HG03432 (cell line): ENCODE measurements at regions not wholly inside any gene's neighbourhood (a gene's known extent, or its start where the extent isn't known, plus 50 kb on each side); places are given as distances from the start of the nearest gene placed in this dataset.

Source experiments
- ATAC-seq: cut with Tn5 transposase; IDR thresholded peaks from one replicate; pipeline ENCODE4 v1.9.1; 2021; ENCODE audit warnings: mild to moderate bottlenecking, moderate library complexity; ENCODE audit not compliant: unreplicated experiment

GRCh38 chrX:810186-810585 lies 179.6 kb downstream of the SHOX start:
- ATAC-seq = no peak

GRCh38 chrX:809081-809480 lies 178.5 kb downstream of the SHOX start:
- ATAC-seq = no peak

GRCh38 chrX:806586-806985 lies 176.0 kb downstream of the SHOX start:
- ATAC-seq = no peak

- no peak for ATAC-seq
These were observed 175.4 kb downstream of the SHOX start for GRCh38 chrX:805988-806387.

- no peak for ATAC-seq
These were observed 174.6 kb downstream of the SHOX start for GRCh38 chrX:805103-805670.

- no peak for ATAC-seq
These were observed 172.3 kb downstream of the SHOX start for GRCh38 chrX:802846-803245.

- no peak for ATAC-seq
These were observed 169.2 kb downstream of the SHOX start for GRCh38 chrX:799808-800207.

- ATAC-seq = no peak
These were observed 163.7 kb downstream of the SHOX start for GRCh38 chrX:794311-794710.

GRCh38 chrX:793216-793770 lies 162.7 kb downstream of the SHOX start:
- ATAC-seq = no peak

GRCh38 chrX:791479-792034 lies 161.0 kb downstream of the SHOX start:
- no peak for ATAC-seq

- ATAC-seq = no peak
These were observed 160.3 kb downstream of the SHOX start for GRCh38 chrX:790783-791360.

GRCh38 chrX:790041-790506 lies 159.5 kb downstream of the SHOX start:
- no peak for ATAC-seq

- ATAC-seq = no peak
These were observed 158.5 kb downstream of the SHOX start for GRCh38 chrX:789096-789495.

- no peak for ATAC-seq
These were observed 155.9 kb downstream of the SHOX start for GRCh38 chrX:786441-786881.

- ATAC-seq = no peak
These were observed 154.2 kb downstream of the SHOX start for GRCh38 chrX:784829-785228.

- no peak for ATAC-seq
These were observed 150.9 kb downstream of the SHOX start for GRCh38 chrX:781224-782204.

- ATAC-seq = no peak
These were observed 146.1 kb downstream of the SHOX start for GRCh38 chrX:776529-777230.

GRCh38 chrX:776061-776460 lies 145.5 kb downstream of the SHOX start:
- no peak for ATAC-seq

GRCh38 chrX:774536-774935 lies 143.9 kb downstream of the SHOX start:
- no peak for ATAC-seq

- ATAC-seq = no peak
These were observed 142.9 kb downstream of the SHOX start for GRCh38 chrX:773292-774025.
